ENCODE measurements at regions not wholly inside any gene's neighbourhood (a gene's known extent, or its start where the extent isn't known, plus 50 kb on each side); places are given as distances from the start of the nearest gene placed in this dataset.

- 55 to 70% methylated on average over 2 of the region's 2 CpGs for WGBS, 2 donors
- DNase-seq (no peak), ATAC-seq (no peak), FAIRE-seq (no peak)
- Histone ChIP-seq H3K4me1 (no peaks in the 10 kb centered on the region), H3K36me3 (no peaks in the 10 kb centered on the region), H3K27ac (no peak overlapping the region), H3K9me3 (no peaks in the 10 kb centered on the region), H3K27me3 (no peaks in the 10 kb centered on the region), H3K4me3 (no peak overlapping the region)
- TF ChIP-seq, protein P1, sequence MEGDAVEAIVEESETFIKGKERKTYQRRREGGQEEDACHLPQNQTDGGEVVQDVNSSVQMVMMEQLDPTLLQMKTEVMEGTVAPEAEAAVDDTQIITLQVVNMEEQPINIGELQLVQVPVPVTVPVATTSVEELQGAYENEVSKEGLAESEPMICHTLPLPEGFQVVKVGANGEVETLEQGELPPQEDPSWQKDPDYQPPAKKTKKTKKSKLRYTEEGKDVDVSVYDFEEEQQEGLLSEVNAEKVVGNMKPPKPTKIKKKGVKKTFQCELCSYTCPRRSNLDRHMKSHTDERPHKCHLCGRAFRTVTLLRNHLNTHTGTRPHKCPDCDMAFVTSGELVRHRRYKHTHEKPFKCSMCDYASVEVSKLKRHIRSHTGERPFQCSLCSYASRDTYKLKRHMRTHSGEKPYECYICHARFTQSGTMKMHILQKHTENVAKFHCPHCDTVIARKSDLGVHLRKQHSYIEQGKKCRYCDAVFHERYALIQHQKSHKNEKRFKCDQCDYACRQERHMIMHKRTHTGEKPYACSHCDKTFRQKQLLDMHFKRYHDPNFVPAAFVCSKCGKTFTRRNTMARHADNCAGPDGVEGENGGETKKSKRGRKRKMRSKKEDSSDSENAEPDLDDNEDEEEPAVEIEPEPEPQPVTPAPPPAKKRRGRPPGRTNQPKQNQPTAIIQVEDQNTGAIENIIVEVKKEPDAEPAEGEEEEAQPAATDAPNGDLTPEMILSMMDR (IDR thresholded peaks at IDR 0.05): no peak
- intact Hi-C loops (cut with DNase I): no loop called here
Measured at GRCh38 chr5:5777013-5777412, 354.5 kb downstream of the ICE1 start.

GRCh38 chr5:5772202-5772601 lies 349.7 kb downstream of the ICE1 start:
- DNase-seq (no peak), ATAC-seq (no peak), FAIRE-seq (no peak)
- H3K27me3 ChIP-seq: no peaks in the 10 kb centered on the region
- intact Hi-C loops (cut with DNase I): no loop called here
- H3K4me1 ChIP-seq: no peaks in the 10 kb centered on the region
- TF ChIP-seq, protein P1 (IDR thresholded peaks at IDR 0.05): no peak
- no peak overlapping the region for H3K4me3 ChIP-seq
- 80 to 84% methylated on average over 3 of the region's 3 CpGs for WGBS, 2 donors
- no peaks in the 10 kb centered on the region for H3K9me3 ChIP-seq
- H3K36me3 ChIP-seq: no peaks in the 10 kb centered on the region
- H3K27ac ChIP-seq: no peak overlapping the region

DNA sequence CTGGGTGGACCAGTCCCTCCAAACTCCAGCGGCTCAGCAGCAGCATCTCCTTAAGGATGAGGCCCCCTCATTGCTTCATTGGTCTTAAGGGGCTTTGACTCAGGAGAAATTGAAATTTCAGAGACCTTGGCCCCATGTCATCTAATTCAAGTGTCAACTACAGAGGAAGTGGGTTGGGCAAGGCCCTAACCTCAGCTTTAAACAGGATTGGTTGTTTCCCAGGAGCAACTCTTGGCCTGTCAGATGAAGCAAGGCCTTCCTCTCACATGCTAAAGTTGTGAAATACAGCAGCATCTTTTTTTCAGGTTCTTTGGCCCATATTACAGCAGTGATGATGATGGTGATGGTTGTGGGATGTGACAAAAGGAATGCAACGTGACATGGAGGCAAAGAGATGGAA lies 348.3 kb downstream of the ICE1 start:
- H3K36me3 ChIP-seq: no peaks in the 10 kb centered on the region
- ATAC-seq: no peak
- FAIRE-seq: no peak
- no peak for DNase-seq
- H3K4me3 ChIP-seq: no peak overlapping the region
- H3K4me1 ChIP-seq: no peaks in the 10 kb centered on the region
- TF ChIP-seq, protein P1 (IDR thresholded peaks at IDR 0.05): no peak
- H3K9me3 ChIP-seq: no peaks in the 10 kb centered on the region
- H3K27me3 ChIP-seq: no peaks in the 10 kb centered on the region
- no peak overlapping the region for H3K27ac ChIP-seq
- 53 to 63% methylated on average over 2 of the region's 2 CpGs for WGBS, 2 donors
- intact Hi-C loops (cut with DNase I): no loop called here

- H3K4me1 ChIP-seq: no peaks in the 10 kb centered on the region
- TF ChIP-seq, protein P1 (IDR thresholded peaks at IDR 0.05): no peak
- ATAC-seq: peak in 3 of 4 donors; percentile 55 to 71 (median 70)
- H3K36me3 ChIP-seq: no peaks in the 10 kb centered on the region
- no peak for FAIRE-seq
- WGBS, 2 donors: 65 to 80% methylated on average over 5 of the region's 5 CpGs
- H3K27me3 ChIP-seq: no peaks in the 10 kb centered on the region
- H3K4me3 ChIP-seq: no peak overlapping the region
- peak in 3 of 6 donors; percentile 14 to 19 (median 15) for DNase-seq
- no peak overlapping the region for H3K27ac ChIP-seq
- intact Hi-C loops (cut with DNase I): no loop called here
- H3K9me3 ChIP-seq: no peaks in the 10 kb centered on the region
Measured at GRCh38 chr5:5767286-5767928, 344.9 kb downstream of the ICE1 start.

DNA sequence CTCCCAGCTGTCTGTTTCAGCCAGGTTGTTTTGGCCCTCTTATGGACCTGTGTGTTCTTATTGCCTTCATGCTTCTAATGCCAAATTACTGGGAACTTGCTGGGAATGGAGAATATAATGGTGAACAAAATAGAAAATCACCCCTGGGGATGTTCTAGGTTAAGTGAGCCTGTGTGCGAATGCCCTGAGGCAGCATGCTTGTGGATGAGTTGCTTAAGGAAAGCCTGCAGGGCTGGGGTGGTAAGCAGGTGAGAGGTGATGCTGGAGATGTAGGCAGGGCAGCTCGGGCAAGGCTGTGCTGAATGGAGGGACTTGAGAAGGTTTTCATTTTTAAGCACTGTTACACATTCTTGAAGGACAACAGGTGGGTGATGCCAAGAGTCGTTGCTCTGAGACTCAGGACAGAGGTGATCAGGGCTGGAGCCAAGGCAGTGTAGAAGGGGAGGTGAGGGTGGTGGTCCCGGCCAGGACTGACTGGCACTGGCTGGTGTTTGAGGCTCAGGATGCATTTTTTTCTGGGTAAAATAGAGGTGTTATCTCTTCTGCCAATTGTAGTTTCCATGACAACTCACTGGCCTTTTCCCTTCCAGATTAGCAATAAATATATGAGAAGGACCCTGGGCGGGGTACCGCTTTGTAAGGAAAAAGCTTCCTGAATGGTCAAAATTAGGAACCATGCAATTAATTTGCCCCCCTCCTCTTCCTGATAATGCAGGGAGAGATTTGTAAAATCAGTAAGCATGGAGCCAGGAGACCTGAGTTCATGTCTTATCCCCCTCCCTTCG lies 342.8 kb downstream of the ICE1 start:
- Histone ChIP-seq H3K4me1 (no peaks in the 10 kb centered on the region), H3K4me3 (no peak overlapping the region), H3K36me3 (no peaks in the 10 kb centered on the region), H3K27me3 (no peaks in the 10 kb centered on the region), H3K27ac (no peak overlapping the region), H3K9me3 (no peaks in the 10 kb centered on the region)
- ATAC-seq (no peak), FAIRE-seq (no peak), DNase-seq (no peak)
- intact Hi-C loops (cut with DNase I): no loop called here
- WGBS, 2 donors: 69 to 83% methylated on average over 7 of the region's 7 CpGs
- TF ChIP-seq, protein P1 (IDR thresholded peaks at IDR 0.05): no peak
